ENCODE measurements at regions not wholly inside any gene's neighbourhood (a gene's known extent, or its start where the extent isn't known, plus 50 kb on each side); places are given as distances from the start of the nearest gene placed in this dataset.
A peak's percentile ranks its signal among the peaks of the same experiment; 100 is the strongest.
"Not testable (repeated sequence)": the region's sequence is repeated elsewhere in the genome, so short reads cannot be mapped to it uniquely, and the experiment has no call there.

GRCh38 chr3:139136469-139137202, 91.9 kb upstream of the PRR23C start:
- DNase-seq = no peak

- DNase-seq = no peak
These were observed 95.9 kb upstream of the PRR23C start for GRCh38 chr3:139140553-139140952.

GRCh38 chr3:139145980-139146379, 101.3 kb upstream of the PRR23C start:
- not testable (repeated sequence) for DNase-seq

GRCh38 chr3:139151530-139151929, 106.8 kb upstream of the PRR23C start:
- no peak for DNase-seq

- DNase-seq = not testable (repeated sequence)
These were observed 108.7 kb upstream of the PRR23C start for GRCh38 chr3:139153434-139153833.

- no peak for DNase-seq
These were observed 112.7 kb upstream of the PRR23C start for GRCh38 chr3:139157161-139157932.

- DNase-seq = no peak
These were observed 114.7 kb upstream of the PRR23C start for GRCh38 chr3:139159356-139159755.

GRCh38 chr3:139173372-139174108, 128.8 kb upstream of the PRR23C start:
- DNase-seq = no peak

GRCh38 chr3:139180489-139180888, 135.8 kb upstream of the PRR23C start:
- no peak for DNase-seq

- DNase-seq = no peak
These were observed 137.5 kb upstream of the PRR23C start for GRCh38 chr3:139182143-139182542.

GRCh38 chr3:139182598-139182997, 137.9 kb upstream of the PRR23C start:
- DNase-seq = no peak

GRCh38 chr3:139185527-139185926, 140.8 kb upstream of the PRR23C start:
- DNase-seq = no peak

GRCh38 chr3:139187154-139187553, 142.5 kb upstream of the PRR23C start:
- DNase-seq = no peak

GRCh38 chr3:139187648-139188047, 143.0 kb upstream of the PRR23C start:
- DNase-seq = peak; percentile 6

- DNase-seq = no peak
These were observed 145.3 kb upstream of the PRR23C start for GRCh38 chr3:139189943-139190342.

GRCh38 chr3:139194421-139194820, 149.4 kb upstream of the MRPS22 start:
- DNase-seq = not testable (repeated sequence)

GRCh38 chr3:139196146-139196545, 147.7 kb upstream of the MRPS22 start:
- not testable (repeated sequence) for DNase-seq

GRCh38 chr3:139197251-139197650, 146.6 kb upstream of the MRPS22 start:
- no peak for DNase-seq

GRCh38 chr3:139198186-139198585, 145.6 kb upstream of the MRPS22 start:
- no peak for DNase-seq

- no peak for DNase-seq
These were observed 144.9 kb upstream of the MRPS22 start for GRCh38 chr3:139198929-139199328.

- DNase-seq = no peak
These were observed 144.3 kb upstream of the MRPS22 start for GRCh38 chr3:139199421-139200010.

- DNase-seq = no peak
These were observed 142.2 kb upstream of the MRPS22 start for GRCh38 chr3:139201446-139202225.

All from hematopoietic multipotent progenitor cell treated with erythropoietin and hydrocortisone succinate and interleukin-3 and kit ligand, for 8 days (in vitro differentiated cells).